Osteoblast (primary cell): ENCODE measurements at regions not wholly inside any gene's neighbourhood (a gene's known extent, or its start where the extent isn't known, plus 50 kb on each side); places are given as distances from the start of the nearest gene placed in this dataset.
"Not testable (repeated sequence)": the region's sequence is repeated elsewhere in the genome, so short reads cannot be mapped to it uniquely, and the experiment has no call there.

Source experiments
- DNase-seq: peaks from one replicate; pipeline ENCODE4 v3.0.0; 2011; ENCODE audit warnings: low spot score, mixed read lengths; ENCODE audit not compliant: insufficient read length; ENCODE audit errors: missing footprints
- H2AFZ ChIP-seq: 2 replicates; pipeline ENCODE4 v1.6.0; 2011; ENCODE audit warnings: mild to moderate bottlenecking, low read length
- H3K27ac ChIP-seq: 2 replicates; pipeline ENCODE4 v1.5.1; 2011; ENCODE audit warnings: mild to moderate bottlenecking, low read depth, low read length, moderate library complexity
- H3K27me3 ChIP-seq: 2 replicates; pipeline ENCODE4 v1.6.0; 2012; ENCODE audit warnings: mild to moderate bottlenecking, control low read depth, inconsistent platforms, low read length, moderate library complexity; ENCODE audit not compliant: insufficient read depth
- H3K36me3 ChIP-seq: 2 replicates; pipeline ENCODE4 v1.5.1; 2011; ENCODE audit warnings: mild to moderate bottlenecking, low read length, control low read depth, moderate library complexity; ENCODE audit not compliant: insufficient read depth
- H3K4me1 ChIP-seq: 2 replicates; pipeline ENCODE4 v1.5.1; 2011; ENCODE audit warnings: mild to moderate bottlenecking, low read length, control low read depth, moderate library complexity; ENCODE audit not compliant: insufficient read depth
- H3K4me2 ChIP-seq: 2 replicates; pipeline ENCODE4 v1.6.0; 2011; ENCODE audit warnings: mild to moderate bottlenecking, low read length; ENCODE audit not compliant: insufficient read depth
- H3K4me3 ChIP-seq: fragments of 200-600 bp; sonication (generic); 3 replicates; pipeline ENCODE4 v1.5.1; 2012; ENCODE audit warnings: mild to moderate bottlenecking, low read length, inconsistent platforms; ENCODE audit not compliant: insufficient read depth
- H3K79me2 ChIP-seq: 2 replicates; pipeline ENCODE4 v1.6.0; 2012; ENCODE audit warnings: mild to moderate bottlenecking, low read length, control low read depth, inconsistent platforms; ENCODE audit not compliant: insufficient read depth
- H3K9me3 ChIP-seq: 2 replicates; pipeline ENCODE4 v1.5.1; 2011; ENCODE audit warnings: low read depth, low read length, control low read depth
- H4K20me1 ChIP-seq: 2 replicates; pipeline ENCODE4 v1.6.0; 2012; ENCODE audit warnings: mild to moderate bottlenecking, low read length, control low read depth; ENCODE audit not compliant: insufficient read depth
- TF ChIP-seq, protein P1 (sequence below): IDR thresholded peaks from 2 replicates; pipeline ENCODE4 v1.5.1; 2011; ENCODE audit warnings: mild to moderate bottlenecking, low read depth, low read length, moderate library complexity; ENCODE audit errors: extremely low read depth

DNA sequence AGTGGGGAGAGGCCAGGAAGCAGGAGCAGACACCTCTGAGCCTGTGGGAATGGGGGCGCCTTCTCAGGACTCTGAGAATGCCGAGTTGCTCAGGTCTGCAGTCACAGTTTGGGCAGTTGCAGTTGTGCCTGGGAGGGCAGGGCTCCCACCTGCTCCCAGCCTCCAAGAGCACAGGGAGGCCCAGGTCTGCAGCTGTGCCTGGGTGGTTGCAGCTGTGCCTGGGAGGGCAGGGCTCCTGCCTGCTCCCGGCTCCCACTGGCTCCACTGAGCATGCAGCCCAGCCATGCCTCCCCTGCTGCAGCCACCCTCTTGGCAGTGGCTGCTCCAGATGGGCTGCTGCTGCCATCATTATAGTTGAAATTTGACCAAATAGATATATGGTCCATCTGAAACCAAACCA lies 1062.8 kb upstream of the ACO1 start:
- TF ChIP-seq, protein P1, sequence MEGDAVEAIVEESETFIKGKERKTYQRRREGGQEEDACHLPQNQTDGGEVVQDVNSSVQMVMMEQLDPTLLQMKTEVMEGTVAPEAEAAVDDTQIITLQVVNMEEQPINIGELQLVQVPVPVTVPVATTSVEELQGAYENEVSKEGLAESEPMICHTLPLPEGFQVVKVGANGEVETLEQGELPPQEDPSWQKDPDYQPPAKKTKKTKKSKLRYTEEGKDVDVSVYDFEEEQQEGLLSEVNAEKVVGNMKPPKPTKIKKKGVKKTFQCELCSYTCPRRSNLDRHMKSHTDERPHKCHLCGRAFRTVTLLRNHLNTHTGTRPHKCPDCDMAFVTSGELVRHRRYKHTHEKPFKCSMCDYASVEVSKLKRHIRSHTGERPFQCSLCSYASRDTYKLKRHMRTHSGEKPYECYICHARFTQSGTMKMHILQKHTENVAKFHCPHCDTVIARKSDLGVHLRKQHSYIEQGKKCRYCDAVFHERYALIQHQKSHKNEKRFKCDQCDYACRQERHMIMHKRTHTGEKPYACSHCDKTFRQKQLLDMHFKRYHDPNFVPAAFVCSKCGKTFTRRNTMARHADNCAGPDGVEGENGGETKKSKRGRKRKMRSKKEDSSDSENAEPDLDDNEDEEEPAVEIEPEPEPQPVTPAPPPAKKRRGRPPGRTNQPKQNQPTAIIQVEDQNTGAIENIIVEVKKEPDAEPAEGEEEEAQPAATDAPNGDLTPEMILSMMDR, result no peak
- no peak overlapping the region for H3K4me3 ChIP-seq
- DNase-seq, result no peak
- no peaks in the 10 kb centered on the region for H3K79me2 ChIP-seq
- no peaks in the 10 kb centered on the region for H3K4me1 ChIP-seq
- H3K27me3 ChIP-seq, result no peaks in the 10 kb centered on the region
- H3K27ac ChIP-seq, result no peak overlapping the region
- H2AFZ ChIP-seq, result no peak overlapping the region
- H3K4me2 ChIP-seq, result no peak overlapping the region
- no peaks in the 10 kb centered on the region for H3K9me3 ChIP-seq
- H4K20me1 ChIP-seq, result no peaks in the 10 kb centered on the region
- no peaks in the 10 kb centered on the region for H3K36me3 ChIP-seq

DNA sequence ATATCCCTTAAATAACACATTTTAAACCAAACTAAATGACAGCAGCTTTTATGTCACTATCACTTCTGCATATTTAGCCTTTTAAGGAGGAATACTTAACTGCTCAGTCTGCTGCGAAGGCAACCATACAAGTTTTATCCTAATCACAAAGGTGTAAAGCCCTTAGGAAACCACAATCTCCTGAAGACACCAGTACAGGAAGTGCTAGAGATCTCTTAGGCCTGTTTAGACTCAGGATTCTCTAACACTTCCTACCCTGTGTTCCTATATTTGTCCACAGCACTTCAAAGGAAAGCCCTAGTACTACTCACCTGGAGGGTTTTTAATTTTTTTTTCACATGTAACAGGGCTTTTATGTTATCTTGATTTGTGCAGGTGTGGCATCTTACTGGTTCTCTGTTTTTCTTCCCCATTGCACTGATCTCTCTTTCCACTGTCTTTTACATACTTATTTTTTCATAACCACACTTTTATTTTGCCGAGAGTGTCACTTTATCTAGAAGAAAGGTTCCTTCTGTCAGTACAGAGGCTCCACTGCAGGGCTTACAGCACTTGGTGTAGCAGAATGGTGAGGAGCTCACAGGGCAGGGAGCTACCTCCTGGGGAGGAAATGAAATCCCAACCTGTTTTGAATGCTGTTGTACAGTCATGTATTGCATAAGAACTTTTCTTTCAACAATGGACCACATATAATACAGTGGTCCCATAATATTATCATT lies 1060.6 kb upstream of the ACO1 start:
- DNase-seq, result no peak
- Histone ChIP-seq H3K27ac (no peak overlapping the region), H3K27me3 (no peaks in the 10 kb centered on the region), H3K9me3 (no peaks in the 10 kb centered on the region), H3K4me1 (no peaks in the 10 kb centered on the region), H3K79me2 (no peaks in the 10 kb centered on the region), H3K36me3 (no peaks in the 10 kb centered on the region), H4K20me1 (no peaks in the 10 kb centered on the region), H3K4me3 (no peak overlapping the region), H3K4me2 (no peak overlapping the region), H2AFZ (no peak overlapping the region)
- TF ChIP-seq, protein P1, result no peak

DNA sequence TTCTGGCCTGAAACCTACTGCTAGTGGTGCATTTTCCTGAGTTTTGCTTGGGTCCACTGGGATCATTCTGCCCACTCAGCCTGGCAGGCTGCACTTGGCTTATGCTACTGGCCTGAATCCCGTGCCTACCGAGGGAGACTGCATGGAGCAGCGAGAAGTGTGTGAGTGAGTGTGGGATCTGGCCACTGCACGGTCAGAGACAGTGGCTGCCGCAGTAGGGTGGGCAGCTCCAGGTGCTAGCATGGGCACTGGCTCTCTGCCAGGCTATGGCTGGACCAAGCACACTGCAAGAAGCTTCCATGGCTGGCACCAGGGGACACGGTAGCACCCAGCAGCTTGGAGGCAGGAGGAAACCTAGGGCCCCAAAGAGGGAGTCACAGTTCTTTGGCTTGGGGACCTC lies 1058.7 kb upstream of the ACO1 start:
- TF ChIP-seq, protein P1, result no peak
- DNase-seq, result no peak
- Histone ChIP-seq H3K27ac (no peak overlapping the region), H3K36me3 (no peaks in the 10 kb centered on the region), H2AFZ (no peak overlapping the region), H3K4me3 (no peak overlapping the region), H3K4me2 (no peak overlapping the region), H3K4me1 (no peaks in the 10 kb centered on the region), H4K20me1 (no peaks in the 10 kb centered on the region), H3K9me3 (no peaks in the 10 kb centered on the region), H3K79me2 (no peaks in the 10 kb centered on the region), H3K27me3 (no peaks in the 10 kb centered on the region)

DNA sequence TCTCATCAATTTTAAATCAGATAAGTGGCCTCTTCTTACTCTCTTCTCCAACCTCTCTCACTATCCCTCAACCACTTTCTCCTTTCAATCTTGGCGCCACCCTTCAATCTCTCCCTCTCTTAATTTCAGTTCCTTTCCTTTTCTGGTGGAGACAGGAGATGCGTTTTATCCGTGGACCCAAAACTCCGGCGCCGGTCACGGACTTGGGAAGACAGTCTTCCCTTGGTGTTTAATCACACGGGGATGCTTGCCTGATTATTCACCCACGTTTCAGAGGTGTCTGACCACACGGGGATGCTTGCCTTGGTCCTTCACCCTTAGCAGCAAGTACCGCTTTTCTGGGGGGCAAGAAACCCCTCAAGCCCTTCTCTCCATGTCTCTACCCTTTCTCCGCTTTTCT lies 1057.6 kb upstream of the ACO1 start:
- H4K20me1 ChIP-seq, H3K79me2 ChIP-seq, H2AFZ ChIP-seq, H3K27me3 ChIP-seq, H3K4me3 ChIP-seq, H3K4me2 ChIP-seq, H3K27ac ChIP-seq, H3K36me3 ChIP-seq, DNase-seq, H3K9me3 ChIP-seq, H3K4me1 ChIP-seq: not testable (repeated sequence)
